ENCODE measurements at regions not wholly inside any gene's neighbourhood (a gene's known extent, or its start where the extent isn't known, plus 50 kb on each side); places are given as distances from the start of the nearest gene placed in this dataset.

GRCh38 chr2:160584972-160585494 lies 91.4 kb upstream of the RBMS1 start:
- no peak overlapping the region for H3K4me3 ChIP-seq (replicated peaks in 1 of 3; ENCODE audit: low read depth in 2 of 3, low read length in 3 of 3)
- H3K9ac ChIP-seq (ENCODE audit: insufficient read depth, low read length, poor library complexity, severe bottlenecking): no peak overlapping the region
- no peaks in the 10 kb centered on the region for H3K36me3 ChIP-seq (replicated peaks in 1 of 2; ENCODE audit: control insufficient read depth in 1 of 2, insufficient read depth in 2 of 2, low read length in 2 of 2)
- H4K20me1 ChIP-seq (ENCODE audit: insufficient read depth, low read length): no peaks in the 10 kb centered on the region
- H3K27me3 Mint-ChIP-seq (ENCODE audit: low read depth in 3 of 3): no peaks in the 10 kb centered on the region
- no peaks in the 10 kb centered on the region for H3K36me3 Mint-ChIP-seq
- H3K79me2 ChIP-seq (ENCODE audit: insufficient read depth, low read length): no peaks in the 10 kb centered on the region
- no peak for DNase-seq
- peaks cover 6 to 16% of the 10 kb centered on the region in 2 donors for H3K4me1 ChIP-seq (ENCODE audit: control insufficient read depth in 1 of 2, insufficient read depth in 2 of 2, low read length in 2 of 2)
- H3K4me3 Mint-ChIP-seq: no peak overlapping the region
- peaks cover 21% of the 10 kb centered on the region for H3K4me1 Mint-ChIP-seq
- no peak overlapping the region for H2AFZ ChIP-seq (ENCODE audit: insufficient read depth, low read depth, low read length, poor library complexity, severe bottlenecking)
- no peak overlapping the region for H3K27ac ChIP-seq (ENCODE audit: low read depth in 1 of 2, low read length in 2 of 2)
- H3K27ac Mint-ChIP-seq: peak overlapping the region in 1 of 7 donors; percentile 87
- peaks cover 0 to 4% (median 2%) of the 10 kb centered on the region in 7 donors for H3K9me3 Mint-ChIP-seq
- intact Hi-C loops (cut with micrococcal nuclease): no loop called here
- TF ChIP-seq CTCF (IDR thresholded peaks at IDR 0.05): no peak
- no peak overlapping the region for H3K4me2 ChIP-seq (replicated peaks; ENCODE audit: extremely low read depth, low read length, poor library complexity, severe bottlenecking)
- no peaks in the 10 kb centered on the region for H3K9me3 ChIP-seq (replicated peaks in 1 of 2; ENCODE audit: control insufficient read depth in 1 of 2, insufficient read depth in 1 of 2, low read length in 2 of 2)
- H3K27me3 ChIP-seq (ENCODE audit: control insufficient read depth in 2 of 2, insufficient read depth in 2 of 2, low read length in 2 of 2): no peaks in the 10 kb centered on the region

DNA sequence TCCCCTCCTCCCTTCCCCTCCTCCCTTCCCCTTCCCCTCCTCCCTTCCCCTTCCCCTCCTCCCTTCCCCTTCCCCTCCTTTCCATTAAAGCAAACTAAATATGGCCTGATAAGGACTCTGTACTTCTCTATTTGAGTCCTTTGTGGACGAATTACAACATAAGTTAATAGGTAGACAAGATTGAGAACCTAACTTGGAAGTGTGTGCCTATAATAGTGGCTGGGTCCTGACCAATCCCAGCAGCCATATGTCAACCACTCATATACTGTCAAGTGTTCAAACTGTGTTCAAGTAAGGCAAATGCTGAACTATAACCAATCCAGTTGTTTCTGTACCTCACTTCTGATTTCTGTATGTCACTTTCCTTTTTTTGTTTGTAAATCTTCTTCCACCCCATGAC lies 97.1 kb upstream of the RBMS1 start:
- peaks cover 16% of the 10 kb centered on the region for H3K4me1 Mint-ChIP-seq
- H2AFZ ChIP-seq (ENCODE audit: insufficient read depth, low read depth, low read length, poor library complexity, severe bottlenecking): no peak overlapping the region
- DNase-seq: peak in 1 of 3 donors; percentile 21
- H3K4me3 ChIP-seq (replicated peaks in 1 of 3; ENCODE audit: low read depth in 2 of 3, low read length in 3 of 3): no peak overlapping the region
- H3K27ac Mint-ChIP-seq: peak overlapping the region in 4 of 7 donors; percentile 3 to 72 (median 32)
- peaks cover 15 to 16% of the 10 kb centered on the region in 2 donors for H3K4me1 ChIP-seq (ENCODE audit: control insufficient read depth in 1 of 2, insufficient read depth in 2 of 2, low read length in 2 of 2)
- no peak overlapping the region for H3K4me3 Mint-ChIP-seq
- peaks cover 0 to 1% (median 0%) of the 10 kb centered on the region in 3 donors for H3K27me3 Mint-ChIP-seq (ENCODE audit: low read depth in 3 of 3)
- no peak overlapping the region for H3K27ac ChIP-seq (ENCODE audit: low read depth in 1 of 2, low read length in 2 of 2)
- intact Hi-C loops (cut with micrococcal nuclease): no loop called here
- H3K4me2 ChIP-seq (replicated peaks; ENCODE audit: extremely low read depth, low read length, poor library complexity, severe bottlenecking): no peak overlapping the region
- no peaks in the 10 kb centered on the region for H3K9me3 ChIP-seq (replicated peaks in 1 of 2; ENCODE audit: control insufficient read depth in 1 of 2, insufficient read depth in 1 of 2, low read length in 2 of 2)
- H3K36me3 Mint-ChIP-seq: no peaks in the 10 kb centered on the region
- H3K9me3 Mint-ChIP-seq: peaks cover 0 to 6% (median 2%) of the 10 kb centered on the region in 7 donors
- no peaks in the 10 kb centered on the region for H3K36me3 ChIP-seq (replicated peaks in 1 of 2; ENCODE audit: control insufficient read depth in 1 of 2, insufficient read depth in 2 of 2, low read length in 2 of 2)
- H4K20me1 ChIP-seq (ENCODE audit: insufficient read depth, low read length): no peaks in the 10 kb centered on the region
- H3K79me2 ChIP-seq (ENCODE audit: insufficient read depth, low read length): no peaks in the 10 kb centered on the region
- TF ChIP-seq CTCF (IDR thresholded peaks at IDR 0.05): no peak
- WGBS (ENCODE audit: insufficient coverage): no CpG with 5 or more reads among the region's 1 CpG
- H3K27me3 ChIP-seq (ENCODE audit: control insufficient read depth in 2 of 2, insufficient read depth in 2 of 2, low read length in 2 of 2): no peaks in the 10 kb centered on the region
- no peak overlapping the region for H3K9ac ChIP-seq (ENCODE audit: insufficient read depth, low read length, poor library complexity, severe bottlenecking)

All from CD14-positive monocyte (primary cell).